ENCODE measurements at regions not wholly inside any gene's neighbourhood (a gene's known extent, or its start where the extent isn't known, plus 50 kb on each side); places are given as distances from the start of the nearest gene placed in this dataset.

GRCh38 chr2:81234711-81235110, 930.2 kb upstream of the LRRTM1 start:
- TF ChIP-seq CTCF (optimal IDR thresholded peaks at IDR 0.05 in 1 of 3, IDR thresholded peaks at IDR 0.05 in 1 of 3, conservative IDR thresholded peaks at IDR 0.05 in 1 of 3; ENCODE audit: extremely low read depth in 1 of 3, insufficient read depth in 2 of 3, low read length in 3 of 3) (no peak), EZH2 (IDR thresholded peaks at IDR 0.05; ENCODE audit: low read length) (no peak)
